LNCAP (cell line): ENCODE measurements at regions not wholly inside any gene's neighbourhood (a gene's known extent, or its start where the extent isn't known, plus 50 kb on each side); places are given as distances from the start of the nearest gene placed in this dataset.

ENCODE experiments used
- TF ChIP-seq, protein P1 (sequence below): fragments of 450-650 bp; IDR thresholded peaks from 2 replicates; pipeline ENCODE4 v1.5.1; 2017; ENCODE audit warnings: mild to moderate bottlenecking

DNA sequence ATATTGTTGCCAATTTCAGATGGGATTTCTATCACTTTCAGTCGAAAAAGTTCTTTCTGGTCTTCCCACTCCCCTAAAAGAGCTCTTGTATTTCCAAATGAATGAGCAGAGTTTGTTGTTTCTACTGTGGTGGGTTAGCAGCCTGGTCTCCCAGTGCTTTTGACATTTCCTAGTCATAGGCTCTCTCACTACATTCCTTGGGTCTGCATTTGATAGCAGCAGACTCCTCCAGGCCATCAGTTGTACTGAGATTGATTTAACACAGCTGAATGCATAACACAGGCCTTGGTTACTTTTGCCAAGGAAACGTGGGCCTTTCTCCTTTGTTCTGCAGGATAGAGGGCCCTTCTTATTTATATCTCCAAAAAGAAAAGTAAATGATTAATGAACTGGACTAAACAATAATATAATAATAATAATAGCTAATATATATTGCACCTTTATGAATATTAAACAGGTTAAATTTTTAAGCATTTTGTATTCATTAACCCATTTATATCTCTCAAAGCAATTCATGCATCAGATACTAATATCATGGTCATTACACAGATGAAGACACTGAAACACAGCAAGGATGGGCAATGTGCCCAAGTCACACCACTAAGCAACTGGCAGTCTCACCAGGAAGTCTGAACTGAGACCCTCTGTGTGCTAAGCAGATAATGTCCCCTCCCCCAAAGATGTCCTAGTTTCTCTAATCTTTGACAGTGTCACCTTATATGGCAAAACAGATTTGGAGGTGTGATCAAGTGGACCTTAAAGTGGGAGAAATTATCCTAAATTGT is 1579.2 kb downstream of the AACS start:
- TF ChIP-seq, protein P1, sequence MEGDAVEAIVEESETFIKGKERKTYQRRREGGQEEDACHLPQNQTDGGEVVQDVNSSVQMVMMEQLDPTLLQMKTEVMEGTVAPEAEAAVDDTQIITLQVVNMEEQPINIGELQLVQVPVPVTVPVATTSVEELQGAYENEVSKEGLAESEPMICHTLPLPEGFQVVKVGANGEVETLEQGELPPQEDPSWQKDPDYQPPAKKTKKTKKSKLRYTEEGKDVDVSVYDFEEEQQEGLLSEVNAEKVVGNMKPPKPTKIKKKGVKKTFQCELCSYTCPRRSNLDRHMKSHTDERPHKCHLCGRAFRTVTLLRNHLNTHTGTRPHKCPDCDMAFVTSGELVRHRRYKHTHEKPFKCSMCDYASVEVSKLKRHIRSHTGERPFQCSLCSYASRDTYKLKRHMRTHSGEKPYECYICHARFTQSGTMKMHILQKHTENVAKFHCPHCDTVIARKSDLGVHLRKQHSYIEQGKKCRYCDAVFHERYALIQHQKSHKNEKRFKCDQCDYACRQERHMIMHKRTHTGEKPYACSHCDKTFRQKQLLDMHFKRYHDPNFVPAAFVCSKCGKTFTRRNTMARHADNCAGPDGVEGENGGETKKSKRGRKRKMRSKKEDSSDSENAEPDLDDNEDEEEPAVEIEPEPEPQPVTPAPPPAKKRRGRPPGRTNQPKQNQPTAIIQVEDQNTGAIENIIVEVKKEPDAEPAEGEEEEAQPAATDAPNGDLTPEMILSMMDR = no peak

DNA sequence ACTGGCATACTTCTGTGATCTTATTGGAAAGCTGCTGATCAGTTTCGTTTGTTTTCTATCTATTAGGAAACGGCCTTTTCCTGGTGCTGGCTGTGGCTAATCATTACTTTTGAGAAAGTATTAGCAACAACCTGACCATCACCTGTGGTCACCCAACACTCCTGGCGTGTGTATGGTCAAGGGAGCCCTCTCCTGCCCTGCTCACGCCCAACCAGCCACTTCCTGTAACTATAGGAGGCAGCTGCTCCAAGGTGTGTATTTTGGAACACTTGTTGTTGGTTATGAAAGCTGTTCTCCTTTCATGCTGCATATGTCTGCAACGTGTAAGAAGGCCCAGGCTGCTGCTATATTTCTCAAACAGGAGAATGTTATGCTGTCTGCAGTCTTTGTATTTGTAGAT is 1582.8 kb downstream of the AACS start:
- TF ChIP-seq, protein P1 = no peak

DNA sequence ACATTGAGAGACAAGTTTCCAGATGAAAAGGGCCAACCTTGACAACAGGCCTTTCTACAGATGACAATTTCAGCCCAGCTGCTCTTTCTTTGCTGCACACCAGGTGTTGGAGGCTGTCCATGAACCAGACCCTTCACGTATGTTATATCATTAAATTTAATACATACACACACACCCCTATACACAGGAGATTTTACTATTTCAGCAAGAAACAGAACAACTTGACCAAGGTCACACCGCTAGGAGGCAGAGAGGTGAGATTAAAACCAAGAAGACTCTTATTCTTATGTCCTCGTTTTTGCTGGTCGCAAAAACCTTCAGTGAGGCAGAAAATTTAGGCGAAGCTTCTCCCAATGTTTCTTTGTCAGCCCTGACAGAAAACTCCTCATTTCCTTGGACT is 1585.9 kb downstream of the AACS start:
- TF ChIP-seq, protein P1 = no peak

DNA sequence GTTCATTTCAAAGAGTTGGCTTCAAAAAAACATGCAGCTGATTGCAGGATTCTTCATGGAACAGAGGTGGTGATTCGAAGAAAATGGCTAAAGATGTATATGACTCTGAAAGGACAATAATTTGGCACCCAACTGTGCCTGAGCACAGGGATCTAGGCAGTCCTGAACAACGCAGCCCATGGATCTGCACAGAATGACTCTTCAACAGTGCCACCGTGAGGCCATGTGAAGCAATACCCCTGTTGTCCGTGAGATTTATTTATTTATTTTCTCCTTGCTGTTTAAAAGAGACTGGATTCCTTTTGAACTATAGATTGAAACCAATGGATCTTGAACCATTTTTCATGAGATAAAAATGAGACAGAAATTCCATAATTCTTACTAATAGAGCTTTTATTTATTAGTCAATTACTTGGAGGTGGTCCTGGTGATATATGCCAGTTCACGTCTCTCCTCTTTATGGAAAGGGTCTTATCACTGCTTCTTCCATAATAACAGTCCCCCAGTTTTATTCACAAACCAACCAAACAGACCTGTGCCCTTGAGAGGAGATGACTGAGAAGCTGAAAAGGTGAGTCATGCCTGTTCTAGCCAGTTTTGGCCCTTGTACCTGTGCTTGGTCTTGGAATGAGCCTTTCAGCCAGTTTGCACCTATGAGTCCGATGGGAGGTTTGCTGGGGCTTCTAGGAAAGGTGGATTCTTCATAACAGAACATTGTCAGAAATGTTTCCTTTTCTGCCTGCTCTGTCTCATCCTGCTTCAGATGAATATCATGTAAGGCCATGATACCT is 1598.3 kb downstream of the AACS start:
- TF ChIP-seq, protein P1 = peak; percentile 47; the same call in 1 of the 2 replicates

DNA sequence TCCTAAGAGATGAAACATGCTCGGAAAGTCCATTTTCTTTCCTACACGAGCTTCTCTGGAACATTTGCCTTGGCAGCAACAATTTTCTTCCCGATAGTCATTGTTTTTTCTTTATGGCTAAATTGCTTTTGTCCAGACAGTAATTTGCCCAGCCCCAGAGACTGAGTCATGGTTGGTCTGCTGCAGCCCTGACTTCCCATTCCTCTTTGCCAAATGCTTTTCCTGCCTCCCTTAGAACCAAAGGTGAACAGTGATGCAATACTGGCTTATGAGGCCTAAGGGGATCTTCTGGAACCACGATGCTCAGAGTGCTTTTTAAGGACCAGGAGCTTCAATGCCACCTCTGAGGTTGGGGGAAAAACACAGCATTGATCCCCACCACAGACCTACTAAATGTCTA is 1599.6 kb upstream of the TMEM132C start:
- TF ChIP-seq, protein P1 = no peak

DNA sequence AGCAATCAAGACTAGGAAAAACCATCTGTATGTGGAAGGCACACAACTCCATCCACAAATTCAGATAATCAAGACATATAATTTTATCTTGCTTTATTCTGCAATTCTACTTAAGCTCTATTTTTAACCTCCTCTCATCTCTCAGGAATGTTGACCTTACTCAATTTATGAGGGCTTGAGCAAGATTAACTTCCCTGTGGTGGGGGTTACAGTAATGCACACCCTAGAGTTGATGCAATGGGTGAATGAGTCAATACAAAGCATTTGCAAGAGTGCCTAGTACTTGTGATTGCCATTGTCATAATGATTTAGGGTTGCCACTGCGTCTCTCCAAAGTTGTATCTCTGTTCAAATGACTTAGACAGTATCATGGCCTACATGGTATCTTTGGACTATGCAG is 1598.4 kb upstream of the TMEM132C start:
- TF ChIP-seq, protein P1 = no peak

DNA sequence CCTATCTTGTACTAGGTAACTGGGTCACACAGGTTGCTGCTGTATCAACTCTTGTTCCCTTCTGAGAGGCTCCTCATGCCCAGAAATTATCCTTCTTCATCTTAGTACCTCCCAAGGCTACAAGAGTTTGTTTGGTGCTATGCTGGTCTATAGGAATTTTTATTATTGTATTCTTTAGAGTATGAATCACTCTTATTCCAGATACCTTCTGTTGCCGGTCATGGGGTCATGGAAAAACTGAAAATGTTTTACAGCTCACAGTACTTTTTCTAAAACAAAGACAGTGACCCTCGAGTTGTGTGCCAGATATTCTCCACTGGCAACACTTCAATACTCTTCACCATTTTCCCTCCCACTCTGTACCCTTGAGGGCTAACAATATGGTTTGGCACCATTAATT is 1598.0 kb upstream of the TMEM132C start:
- TF ChIP-seq, protein P1 = no peak
